Activated T-cell treated with anti-CD3 and anti-CD28 coated beads, Interleukin-2, amount 50 U/mL, for 1 hour (primary cell): ENCODE measurements at regions not wholly inside any gene's neighbourhood (a gene's known extent, or its start where the extent isn't known, plus 50 kb on each side); places are given as distances from the start of the nearest gene placed in this dataset.
"Not testable (repeated sequence)": the region's sequence is repeated elsewhere in the genome, so short reads cannot be mapped to it uniquely, and the experiment has no call there.

Source experiments
- DNase-seq: peaks from one replicate; pipeline ENCODE4 v3.0.0-alpha.2; 2020

DNA sequence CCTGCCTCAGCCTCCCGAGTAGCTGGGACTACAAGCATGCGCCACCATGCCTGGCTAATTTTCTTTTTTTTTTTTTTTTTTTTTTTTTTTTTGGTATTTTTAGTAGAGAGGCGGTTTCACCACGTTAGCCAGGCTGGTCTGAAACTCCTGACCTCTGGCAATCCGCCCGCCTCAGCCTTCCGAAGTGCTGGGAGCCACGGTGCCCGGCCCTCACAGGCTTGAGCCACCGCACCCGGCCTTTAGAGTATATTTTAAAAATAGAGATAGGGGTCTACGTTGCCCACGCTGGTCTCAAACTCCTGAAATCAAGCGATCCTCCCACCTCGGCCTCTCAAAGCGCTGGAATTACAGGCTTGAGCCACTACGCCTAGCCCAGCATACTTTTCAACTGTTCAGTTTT is 93.4 kb upstream of the CHD2 start:
- DNase-seq, result no peak

DNA sequence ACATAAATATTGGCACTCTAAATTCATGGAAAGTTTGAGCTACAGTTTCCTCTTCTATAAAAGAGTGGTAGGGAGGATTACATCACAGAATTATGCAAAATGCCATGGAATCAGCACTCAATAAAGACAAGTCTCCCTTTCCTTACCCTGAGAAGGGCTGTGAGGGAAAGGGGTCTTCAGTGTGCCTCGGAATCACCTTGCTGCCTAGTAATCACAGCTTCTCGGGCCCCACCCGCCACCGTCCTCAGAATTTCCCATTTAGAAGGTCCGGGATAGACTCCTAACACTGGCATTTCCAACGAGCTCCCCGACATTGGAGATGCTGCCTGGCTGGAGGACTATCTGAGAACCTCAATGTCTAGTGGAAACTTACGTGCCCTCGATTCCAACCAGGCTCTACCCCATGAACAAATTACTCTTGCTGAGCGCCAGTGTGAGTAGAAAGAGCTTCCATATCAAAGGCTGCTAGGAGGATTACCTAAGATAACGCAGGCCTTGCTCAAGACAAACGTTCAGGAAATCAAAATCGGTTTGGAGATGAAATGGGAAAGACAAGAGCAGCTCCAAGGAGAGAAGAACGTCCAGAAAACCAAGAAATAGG is 92.1 kb upstream of the CHD2 start:
- peak; percentile 44 for DNase-seq

DNA sequence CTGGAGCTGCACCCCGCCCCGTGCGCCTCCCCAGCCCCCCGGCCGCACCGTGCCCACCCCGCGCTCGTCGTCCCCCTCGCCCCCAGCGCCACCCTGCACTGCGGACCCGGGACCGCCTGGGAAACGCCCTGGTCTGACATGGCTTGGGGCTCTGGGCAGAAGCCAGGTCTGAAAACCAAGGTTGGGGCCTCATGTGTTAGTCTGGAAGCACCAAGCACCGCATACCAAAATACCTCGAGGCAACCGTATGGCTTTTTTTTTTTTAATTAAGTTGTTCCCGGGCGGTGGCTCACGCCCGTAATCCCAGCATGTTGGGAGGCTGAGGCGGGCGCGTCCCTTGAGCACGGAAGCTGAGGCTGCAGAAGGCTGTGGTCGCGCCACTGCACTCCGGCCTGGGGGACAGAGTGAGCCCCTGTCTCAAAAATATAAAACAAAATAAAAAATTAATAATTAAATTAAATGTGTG is 91.5 kb upstream of the CHD2 start:
- no peak for DNase-seq

DNA sequence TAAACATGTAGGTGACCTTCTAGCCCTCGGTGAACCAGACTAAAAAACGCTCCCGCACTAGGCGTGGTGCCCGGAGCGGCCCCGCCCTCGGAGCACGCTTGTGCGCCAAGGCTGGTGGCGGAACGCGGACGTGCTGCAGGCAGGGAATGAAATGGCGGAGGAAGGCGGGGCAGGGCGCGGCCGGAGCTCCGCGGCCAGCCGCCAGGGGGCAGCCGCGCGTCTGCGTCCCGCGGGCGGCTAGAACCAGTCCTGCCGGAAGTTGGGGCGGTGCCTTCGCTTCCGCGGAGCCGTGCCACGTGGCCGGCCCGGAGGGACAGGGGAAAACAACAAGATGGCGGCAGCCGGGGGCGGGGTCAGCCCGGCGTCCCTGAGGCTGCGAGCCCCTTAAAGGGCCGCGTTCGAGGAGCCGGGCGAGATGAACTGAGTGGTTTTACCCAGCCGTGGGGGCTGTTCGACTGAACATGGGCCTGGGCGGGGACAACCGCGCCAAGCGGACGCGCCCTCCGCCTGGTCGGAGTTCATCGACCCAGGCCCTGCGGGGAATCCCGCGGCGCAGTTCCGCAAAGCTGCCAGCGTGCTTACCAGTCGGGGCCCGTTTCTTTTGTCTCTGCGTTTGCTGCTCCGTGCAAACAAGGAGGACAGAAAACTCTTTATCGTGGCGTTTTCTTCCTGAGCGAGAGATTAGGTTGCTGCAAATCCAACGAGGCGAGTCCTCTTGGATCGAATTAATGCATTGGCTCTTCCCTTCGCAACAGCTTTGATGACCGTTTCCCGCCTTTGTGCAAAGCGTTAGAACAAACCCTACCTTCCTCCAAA is 90.9 kb upstream of the CHD2 start:
- peak; percentile 99 for DNase-seq

DNA sequence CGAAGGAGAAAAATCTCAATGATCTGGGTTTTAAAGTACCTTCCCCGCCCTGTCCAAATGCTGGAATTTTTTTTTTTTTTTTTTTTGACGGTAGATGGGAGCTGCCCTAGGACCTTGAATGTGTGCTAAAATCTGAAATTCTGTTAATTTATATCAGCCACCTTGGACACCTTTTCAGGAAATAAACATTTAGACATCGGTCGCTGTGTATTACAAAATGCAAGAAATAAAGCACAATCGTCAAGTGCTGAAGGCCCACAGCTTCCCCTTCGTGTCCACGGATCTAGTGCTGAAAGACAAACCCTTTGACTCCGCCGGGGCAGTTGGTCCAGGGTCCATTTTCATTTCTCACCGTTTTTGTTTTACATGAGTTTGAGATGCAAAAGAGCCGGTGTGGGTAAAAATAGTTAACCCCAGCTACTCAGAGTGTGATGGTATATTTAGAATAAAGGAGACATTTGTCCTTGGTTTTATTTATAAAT is 90.2 kb upstream of the CHD2 start:
- peak; percentile 48 for DNase-seq

DNA sequence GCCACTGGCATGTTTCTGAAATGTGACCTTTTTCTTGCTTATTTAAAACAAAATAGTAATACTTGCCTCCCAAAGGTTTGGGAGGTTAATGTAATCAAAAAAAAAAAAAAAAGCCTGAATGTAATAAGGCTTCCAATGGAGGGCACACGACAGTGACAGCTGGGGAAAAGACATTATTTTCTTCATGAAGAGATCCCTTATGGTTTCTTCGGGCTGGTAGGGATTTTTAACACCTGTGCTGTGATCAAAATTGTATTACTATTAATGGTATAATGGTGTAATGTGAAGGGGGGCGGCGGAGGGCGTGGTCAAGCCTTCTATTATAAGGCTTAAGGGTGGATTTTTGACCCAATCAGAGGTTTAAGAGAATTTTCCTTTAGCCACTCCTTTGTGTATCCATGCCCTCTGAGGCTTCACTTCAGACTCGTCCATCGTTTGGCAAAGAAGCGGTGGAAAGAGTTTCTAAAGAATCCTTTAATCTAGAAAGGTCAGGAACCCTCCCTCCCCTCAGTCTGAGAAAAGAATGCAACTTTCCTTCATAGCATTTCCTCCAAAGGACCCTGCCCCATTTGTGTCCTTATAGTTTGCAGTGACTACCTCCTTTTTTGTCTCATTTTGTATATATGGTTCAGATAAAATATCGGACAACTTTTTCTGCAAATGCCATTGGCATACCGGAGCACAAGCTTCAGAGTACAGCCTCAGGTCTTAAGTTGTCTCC is 89.5 kb upstream of the CHD2 start:
- DNase-seq, result no peak

DNA sequence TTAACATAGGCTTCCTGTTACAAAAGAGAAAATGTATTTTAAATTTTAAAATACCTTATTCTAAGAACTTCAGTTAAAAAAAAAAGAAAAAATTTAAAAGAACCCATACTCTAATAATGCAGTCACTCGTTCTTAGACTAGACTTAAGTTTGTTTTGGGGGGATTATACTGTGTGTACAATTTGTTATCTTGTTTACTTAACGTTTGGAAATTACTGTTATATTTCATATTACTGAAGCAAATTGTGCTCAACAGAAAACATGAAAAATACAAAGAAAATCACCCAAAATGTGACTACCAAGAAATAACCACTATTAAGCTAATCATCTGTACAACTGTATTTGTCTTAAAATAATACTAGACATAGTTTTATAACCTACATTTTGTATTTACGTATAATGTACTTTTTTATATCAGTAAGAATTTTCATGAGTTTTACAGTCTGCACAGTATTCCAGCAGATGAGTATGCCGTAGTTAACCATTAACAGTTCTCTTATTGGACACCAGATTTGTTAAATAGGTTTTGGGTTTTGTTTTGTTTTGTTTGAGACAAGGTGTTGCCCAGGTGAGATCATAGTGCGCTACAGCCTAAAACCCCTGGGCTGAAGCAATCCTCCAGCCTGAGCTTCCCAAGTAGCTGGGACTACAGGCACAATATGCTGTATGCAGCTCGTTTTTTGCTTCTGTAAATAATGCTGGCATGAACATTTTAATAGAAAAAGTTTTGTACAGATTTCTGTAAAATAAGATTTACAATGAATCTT is 88.8 kb upstream of the CHD2 start:
- no peak for DNase-seq

DNA sequence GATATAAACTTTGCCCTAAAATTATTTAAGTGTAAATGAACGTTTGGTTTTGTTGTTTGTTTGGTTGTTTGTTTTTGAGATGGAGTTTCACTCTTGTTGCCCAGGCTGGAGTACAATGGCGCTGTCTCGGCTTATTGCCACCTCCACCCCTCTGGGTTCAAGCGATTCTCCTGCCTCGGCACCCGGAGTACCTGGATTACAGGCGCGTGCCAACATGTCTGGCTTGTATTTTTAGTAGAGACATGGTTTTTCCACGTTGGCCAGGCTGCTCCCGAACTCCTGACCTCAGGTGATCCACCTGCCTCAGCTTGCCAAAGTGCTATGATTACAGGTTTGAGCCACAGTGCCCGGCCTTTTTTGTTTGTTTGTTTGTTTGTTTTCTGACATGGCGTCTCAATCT is 87.9 kb upstream of the CHD2 start:
- no peak for DNase-seq

DNA sequence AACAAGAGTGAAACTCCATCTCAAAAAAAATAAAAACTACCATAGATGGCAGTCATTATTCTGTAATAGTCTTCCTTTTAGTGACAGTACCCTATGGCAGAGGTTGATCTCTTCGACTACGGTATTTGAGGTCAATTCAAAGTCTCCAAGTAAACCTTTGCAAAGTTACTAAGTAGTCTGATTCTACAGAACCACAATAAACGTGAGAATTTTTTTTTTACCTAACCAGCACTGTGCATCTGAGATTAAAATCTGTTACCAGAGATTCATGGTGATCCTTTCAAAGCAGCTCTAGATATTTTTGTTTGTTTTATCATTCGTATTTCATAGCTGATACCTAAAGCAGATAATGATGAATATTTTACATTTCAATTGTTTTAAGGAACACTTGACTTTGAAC is 86.6 kb upstream of the CHD2 start:
- DNase-seq, result no peak

DNA sequence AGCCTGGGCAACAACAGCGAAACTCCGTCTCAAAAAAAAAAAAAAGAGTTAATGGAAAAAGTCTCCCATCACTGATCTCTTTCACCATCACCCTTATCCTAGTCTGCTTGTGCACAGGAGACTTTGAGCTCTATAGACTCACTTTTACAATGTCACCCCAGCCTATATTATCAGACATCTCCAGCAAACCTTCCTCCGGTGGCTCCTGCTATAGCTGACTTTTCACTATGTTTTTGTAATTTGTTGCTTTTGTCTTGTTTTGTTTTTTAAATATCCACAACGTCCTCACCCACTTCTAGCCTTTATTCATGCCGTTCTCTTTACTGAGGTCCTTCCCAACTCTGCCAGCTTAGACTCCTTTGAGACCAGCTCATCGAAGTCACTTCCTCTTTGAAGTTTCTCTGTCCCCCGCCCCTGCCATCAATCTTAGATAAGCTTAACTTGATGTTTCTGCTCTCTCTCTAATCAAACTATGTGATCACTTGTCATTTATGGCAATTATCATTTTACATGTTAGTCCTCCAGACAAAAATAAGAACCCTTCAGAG is 82.7 kb upstream of the CHD2 start:
- no peak for DNase-seq

DNA sequence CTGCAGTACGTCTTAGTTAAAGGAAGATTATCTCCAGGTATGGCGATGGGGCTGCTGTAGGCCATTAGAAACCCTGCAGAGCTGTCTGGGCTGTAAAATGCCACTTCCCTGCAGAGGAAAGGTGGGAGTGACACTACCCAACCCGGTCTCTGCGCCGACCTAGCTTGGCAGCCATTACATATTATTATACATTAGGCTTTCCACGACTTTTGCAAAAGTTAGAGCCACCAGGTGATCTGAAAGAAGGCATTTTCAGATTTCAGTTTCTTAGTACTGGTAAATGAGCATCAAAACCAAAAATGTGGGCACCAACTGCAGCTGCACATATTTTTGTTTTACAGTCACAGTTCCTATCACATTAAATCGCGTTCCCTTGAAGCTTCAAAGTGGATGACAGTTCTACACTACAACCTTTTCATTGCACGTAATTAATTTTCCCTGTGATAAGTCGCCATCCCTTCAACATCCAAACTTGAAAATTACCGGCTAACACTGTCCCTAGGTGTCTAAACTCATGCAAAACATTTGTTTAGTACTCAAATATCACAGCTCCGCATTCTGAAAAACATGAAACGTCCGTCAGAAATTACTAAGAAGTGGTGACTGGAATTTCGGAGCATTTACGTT is 81.4 kb upstream of the CHD2 start:
- DNase-seq, result no peak

DNA sequence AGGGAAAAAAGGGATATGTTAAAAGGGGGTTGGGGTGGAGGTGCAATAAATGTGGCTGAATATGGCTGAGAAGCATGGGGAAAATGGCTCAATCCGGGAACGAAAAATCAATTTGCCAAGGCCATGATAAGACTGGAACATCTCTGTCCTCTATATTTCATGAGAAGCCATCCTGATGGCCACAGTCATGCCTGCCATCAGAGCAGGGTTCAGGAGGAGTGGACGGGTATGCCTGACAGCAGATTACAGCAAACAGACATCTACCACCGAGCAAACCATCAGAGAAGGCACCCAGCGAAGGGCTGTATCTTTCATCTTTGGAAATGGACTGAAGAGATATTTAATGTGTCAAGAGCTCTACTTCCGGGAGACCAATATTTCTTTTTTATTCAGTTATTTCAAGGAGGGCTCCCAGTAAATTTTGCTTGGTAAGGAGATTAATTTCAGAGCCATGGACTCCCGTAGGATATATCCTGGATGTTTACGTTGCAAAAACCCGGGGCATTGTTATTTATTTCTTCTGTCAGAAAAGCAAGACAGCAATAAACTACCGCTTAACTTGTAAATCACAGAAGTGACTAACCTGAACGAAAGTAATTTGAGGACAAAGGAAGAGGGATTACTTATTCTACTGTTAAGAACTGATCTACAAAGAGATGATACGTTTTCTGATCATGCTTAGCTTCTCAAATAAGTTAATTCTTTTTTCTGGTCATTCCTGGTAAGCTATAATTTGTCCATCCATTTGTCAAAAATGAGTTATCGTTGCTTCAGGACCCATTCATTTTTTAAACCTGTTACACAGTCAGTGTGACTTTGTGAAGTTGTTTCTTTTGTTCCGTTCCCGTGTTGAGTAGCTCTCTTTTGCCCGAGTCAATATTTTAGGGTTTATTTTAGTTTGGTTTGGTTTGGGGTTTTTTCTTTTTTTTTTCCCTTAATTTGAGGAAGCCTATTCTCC is 80.6 kb upstream of the CHD2 start:
- DNase-seq, result no peak

DNA sequence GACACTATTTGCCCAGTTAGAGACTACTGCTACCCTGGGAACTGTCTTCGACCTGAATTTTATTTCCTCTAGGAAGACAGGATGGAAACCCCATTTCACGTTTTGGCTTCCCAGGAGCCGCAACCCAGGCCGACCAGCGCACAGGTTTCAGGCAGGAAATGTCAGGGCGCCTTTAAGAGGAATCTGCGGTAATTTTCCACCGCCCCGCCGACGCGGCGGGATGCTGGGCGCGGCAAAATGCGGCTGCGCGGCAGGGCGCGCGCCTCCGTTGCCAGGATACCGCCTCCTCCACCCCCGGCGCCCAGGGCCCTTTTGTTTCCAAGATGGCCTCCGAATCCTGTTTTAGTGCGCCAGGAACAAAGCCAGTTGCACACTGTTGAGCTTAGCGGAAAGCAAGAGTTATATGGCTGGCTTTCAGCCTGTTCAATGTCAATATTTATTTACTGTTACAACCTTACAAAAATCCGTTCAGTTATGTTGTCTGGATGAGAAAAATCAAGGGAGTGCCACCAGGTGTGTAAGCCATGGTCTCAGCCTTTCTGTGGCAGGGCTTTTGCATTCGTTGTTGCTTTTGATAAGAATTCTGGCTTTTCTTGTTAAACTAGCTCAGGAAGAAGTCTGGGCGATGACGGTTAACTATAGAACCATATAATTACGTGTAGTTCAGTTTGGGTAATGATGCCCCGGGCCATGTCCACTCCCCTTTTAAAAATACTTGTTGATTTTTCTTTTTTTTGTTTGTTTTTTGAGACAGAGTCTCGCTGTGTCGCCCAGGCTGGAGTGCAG is 79.7 kb upstream of the CHD2 start:
- peak; percentile 88 for DNase-seq

DNA sequence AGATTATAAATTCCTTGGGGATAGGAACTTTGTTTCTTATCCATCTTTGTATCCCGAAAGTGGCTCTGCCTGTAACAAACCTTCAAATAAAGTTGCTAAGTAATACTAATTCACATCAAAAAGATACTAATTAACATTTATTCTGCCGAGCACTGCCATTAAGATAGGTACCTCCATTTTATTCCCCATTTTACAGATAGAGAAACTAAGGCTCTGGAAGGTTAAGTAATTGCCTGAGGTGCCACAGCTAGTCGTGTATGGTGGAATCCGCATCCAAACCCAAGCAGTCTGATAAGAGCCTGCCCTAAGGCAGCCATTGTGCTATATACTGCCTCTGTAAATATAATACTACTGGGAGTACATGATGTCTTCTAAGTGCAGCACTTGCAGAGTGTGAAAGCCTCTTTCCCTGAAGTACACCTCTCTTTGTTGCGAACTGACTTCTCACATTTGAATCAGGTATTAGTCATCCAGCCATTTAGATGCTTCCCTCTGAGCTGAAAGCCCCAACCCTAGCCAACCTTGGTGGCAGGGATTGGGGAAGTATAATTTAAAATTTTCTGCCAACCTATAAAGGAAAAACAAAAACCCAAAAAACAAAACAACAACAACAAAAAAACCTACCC is 78.5 kb upstream of the CHD2 start:
- DNase-seq, result no peak

DNA sequence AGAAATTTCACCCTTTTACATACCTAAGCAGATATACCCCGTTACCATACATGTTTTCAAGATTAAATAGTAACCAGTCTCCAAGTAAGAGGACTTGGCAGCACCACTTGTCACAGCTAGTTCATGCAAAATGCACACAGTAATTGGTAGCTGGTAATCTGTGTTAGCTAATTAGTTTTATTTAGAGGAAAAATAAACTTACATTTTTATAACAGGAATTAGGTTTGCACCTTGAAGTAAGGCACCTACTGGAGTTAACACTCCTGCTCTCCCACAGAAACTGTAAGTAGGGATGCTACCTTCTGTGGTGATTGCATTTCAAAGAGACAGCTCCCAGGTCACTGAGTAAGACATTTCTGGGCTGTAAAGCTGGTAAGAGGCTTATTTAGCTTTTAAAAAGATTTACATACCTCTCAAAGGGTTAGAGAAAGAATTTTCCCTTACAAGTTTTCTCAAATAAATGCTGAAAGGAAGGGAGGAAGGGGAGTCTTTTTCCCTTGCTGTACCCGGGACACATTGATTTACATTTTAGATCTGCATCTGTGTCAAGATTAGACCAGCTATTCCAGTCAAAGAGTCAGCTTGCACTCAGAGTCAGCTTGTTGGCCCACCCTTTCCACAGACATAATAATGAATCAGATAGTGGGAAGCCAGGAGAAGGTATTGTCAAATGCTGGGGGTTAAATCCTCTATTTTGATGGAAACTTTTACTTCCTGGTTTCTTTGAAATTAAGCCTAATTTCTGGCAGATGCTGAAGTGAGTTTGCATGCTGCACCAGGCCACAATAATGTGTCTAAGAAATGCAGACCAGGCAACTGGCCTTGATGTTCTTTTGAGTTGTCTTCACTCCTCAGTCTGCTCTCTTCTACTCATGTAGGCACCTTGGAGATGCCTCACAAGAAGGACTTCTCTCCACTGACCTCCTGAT is 77.6 kb upstream of the CHD2 start:
- no peak for DNase-seq

DNA sequence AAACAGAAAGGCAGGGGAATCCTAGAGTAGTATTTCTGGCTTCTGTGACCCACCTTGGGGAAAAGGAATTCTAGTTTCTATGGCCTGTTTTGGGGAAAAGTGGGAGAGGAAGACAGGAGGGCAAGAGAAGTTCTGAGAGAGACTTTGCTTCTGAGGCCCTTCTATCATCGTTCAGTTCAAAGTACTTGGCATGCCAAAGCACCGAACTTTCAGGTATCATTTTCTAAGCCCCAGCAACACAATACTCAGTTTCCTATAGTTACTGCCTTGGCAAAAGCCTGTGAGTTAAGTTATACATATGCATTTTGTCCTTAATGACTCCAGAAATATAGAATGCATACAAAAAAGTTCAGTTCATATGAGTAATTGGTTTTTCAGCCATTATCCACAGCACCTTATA is 74.1 kb upstream of the CHD2 start:
- DNase-seq, result no peak

DNA sequence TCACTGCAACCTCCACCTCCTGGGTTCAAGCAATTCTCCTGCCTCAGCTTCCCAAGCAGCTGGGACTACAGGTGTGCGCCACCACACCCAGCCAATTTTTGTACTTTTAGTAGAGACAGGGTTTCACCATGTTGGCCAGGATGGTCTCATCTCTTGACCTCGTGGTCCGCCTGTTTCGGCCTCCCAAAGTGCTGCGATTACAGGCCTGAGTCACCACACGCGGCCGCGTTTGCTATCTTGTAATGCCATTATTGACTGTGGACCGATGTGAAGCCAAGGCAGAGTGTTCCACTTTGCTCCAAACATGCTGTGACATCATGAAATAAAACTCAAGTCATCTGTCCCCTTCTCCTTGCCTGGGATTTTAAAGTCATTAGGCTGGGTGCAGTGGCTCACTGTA is 72.1 kb upstream of the CHD2 start:
- not testable (repeated sequence) for DNase-seq

DNA sequence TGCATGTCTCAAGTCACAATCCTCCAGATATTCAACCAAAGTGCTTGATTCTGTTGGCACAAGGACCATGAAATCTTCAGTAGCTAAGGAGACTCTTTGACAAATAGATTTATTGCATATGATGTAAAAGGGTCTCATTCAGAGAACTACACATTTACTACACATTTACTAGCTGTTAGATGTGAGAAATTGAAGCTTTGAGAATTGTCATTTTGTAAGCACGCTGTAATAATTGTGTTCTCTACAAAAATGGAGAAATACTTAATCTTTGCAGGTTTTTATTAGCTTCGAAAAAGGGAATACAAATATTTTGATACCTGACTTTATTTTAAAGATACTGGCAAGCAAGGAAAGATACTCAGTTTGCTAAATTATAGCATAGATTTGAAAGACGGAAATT is 70.2 kb upstream of the CHD2 start:
- DNase-seq, result no peak

DNA sequence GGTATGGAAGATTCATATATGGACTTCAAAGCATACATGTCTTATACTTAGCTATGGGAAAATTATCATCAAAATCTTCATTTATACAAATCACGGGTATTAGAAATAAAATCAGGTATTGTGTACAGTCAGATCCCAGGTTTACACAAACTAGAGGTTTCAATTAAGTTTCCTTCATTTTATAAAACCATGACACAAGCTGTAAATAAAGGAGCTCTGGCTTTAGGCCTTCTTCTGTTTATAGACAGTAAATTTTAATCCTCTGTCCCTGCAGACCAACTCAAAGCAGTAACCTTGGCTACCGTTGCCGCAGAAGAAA is 68.8 kb upstream of the CHD2 start:
- DNase-seq, result no peak
